ENCODE measurements at regions not wholly inside any gene's neighbourhood (a gene's known extent, or its start where the extent isn't known, plus 50 kb on each side); places are given as distances from the start of the nearest gene placed in this dataset.
A peak's percentile ranks its signal among the peaks of the same experiment; 100 is the strongest.

- Histone ChIP-seq H3K36me3 (ENCODE audit: control insufficient read depth, insufficient read depth, low read length) (no peaks in the 10 kb centered on the region), H3K4me3 (replicated peaks; ENCODE audit: low read depth, low read length) (no peak overlapping the region), H3K27me3 (replicated peaks; ENCODE audit: control insufficient read depth, insufficient read depth, low read length) (no peaks in the 10 kb centered on the region)
- DNase-seq (ENCODE audit: extremely low read depth, insufficient read length), result no peak
- no peak for TF ChIP-seq CTCF (IDR thresholded peaks at IDR 0.05; ENCODE audit: insufficient read depth, low read length, poor library complexity, severe bottlenecking)
Measured at GRCh38 chr12:71218616-71219015, 60.8 kb upstream of the TSPAN8 start.

GRCh38 chr12:71216725-71217579 is 59.2 kb upstream of the TSPAN8 start:
- H3K36me3 ChIP-seq (ENCODE audit: control insufficient read depth, insufficient read depth, low read length), result no peaks in the 10 kb centered on the region
- peak; percentile 39 for TF ChIP-seq CTCF (IDR thresholded peaks at IDR 0.05; ENCODE audit: insufficient read depth, low read length, poor library complexity, severe bottlenecking)
- DNase-seq (ENCODE audit: extremely low read depth, insufficient read length), result no peak
- no peaks in the 10 kb centered on the region for H3K27me3 ChIP-seq (replicated peaks; ENCODE audit: control insufficient read depth, insufficient read depth, low read length)
- no peak overlapping the region for H3K4me3 ChIP-seq (replicated peaks; ENCODE audit: low read depth, low read length)

GRCh38 chr12:71214511-71215285 is 56.9 kb upstream of the TSPAN8 start:
- Histone ChIP-seq H3K4me3 (replicated peaks; ENCODE audit: low read depth, low read length) (no peak overlapping the region), H3K27me3 (replicated peaks; ENCODE audit: control insufficient read depth, insufficient read depth, low read length) (no peaks in the 10 kb centered on the region), H3K36me3 (ENCODE audit: control insufficient read depth, insufficient read depth, low read length) (no peaks in the 10 kb centered on the region)
- DNase-seq (ENCODE audit: extremely low read depth, insufficient read length), result no peak
- no peak for TF ChIP-seq CTCF (IDR thresholded peaks at IDR 0.05; ENCODE audit: insufficient read depth, low read length, poor library complexity, severe bottlenecking)

DNA sequence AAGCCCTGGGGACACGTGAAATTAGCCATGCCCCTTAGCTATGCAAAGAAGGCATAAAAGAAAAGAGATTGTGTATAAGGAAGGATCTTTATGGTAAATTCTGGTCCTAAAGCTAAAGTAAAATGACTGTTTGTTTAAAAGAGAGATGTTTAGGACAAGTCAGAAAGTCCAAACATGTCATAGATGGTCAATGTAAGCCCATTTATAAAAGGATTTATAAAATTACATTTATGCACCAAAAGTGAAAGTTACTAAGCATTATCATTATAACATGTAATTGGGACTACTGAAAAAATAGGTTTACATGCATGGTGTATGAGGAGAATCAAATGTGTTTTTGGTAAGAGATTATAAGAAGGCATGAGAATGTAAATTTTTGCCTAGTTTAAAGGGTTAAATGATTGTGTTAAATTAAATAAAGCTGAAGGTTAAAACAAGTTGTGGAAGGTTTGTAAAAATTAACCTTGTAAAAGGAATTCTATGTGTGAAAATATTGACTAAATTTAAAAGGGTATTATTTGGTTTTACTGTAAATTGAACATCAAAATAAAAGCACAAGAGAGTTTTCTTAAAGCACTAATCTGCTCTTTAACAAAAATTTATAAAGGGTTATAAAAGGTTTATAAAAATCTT is 50.4 kb upstream of the TSPAN8 start:
- TF ChIP-seq CTCF (IDR thresholded peaks at IDR 0.05; ENCODE audit: insufficient read depth, low read length, poor library complexity, severe bottlenecking), result no peak
- Histone ChIP-seq H3K36me3 (ENCODE audit: control insufficient read depth, insufficient read depth, low read length) (no peaks in the 10 kb centered on the region), H3K27me3 (replicated peaks; ENCODE audit: control insufficient read depth, insufficient read depth, low read length) (no peaks in the 10 kb centered on the region), H3K4me3 (replicated peaks; ENCODE audit: low read depth, low read length) (no peak overlapping the region)
- DNase-seq (ENCODE audit: extremely low read depth, insufficient read length), result no peak
